Chondrocyte (in vitro differentiated cells): ENCODE measurements at regions not wholly inside any gene's neighbourhood (a gene's known extent, or its start where the extent isn't known, plus 50 kb on each side); places are given as distances from the start of the nearest gene placed in this dataset.

Experiments used
- DNase-seq: peaks from one replicate; pipeline ENCODE4 v3.0.0; 2021; ENCODE audit warnings: mixed read lengths, low spot score
- H3K27ac Mint-ChIP-seq: one replicate; pipeline ENCODE4 v1.8.0; 2021; ENCODE audit warnings: mild to moderate bottlenecking, moderate library complexity, mixed read lengths; ENCODE audit not compliant: unreplicated experiment
- H3K27me3 Mint-ChIP-seq: 2 replicates; pipeline ENCODE4 v1.8.0; 2021; ENCODE audit warnings: low read depth, mixed read lengths
- H3K36me3 Mint-ChIP-seq: 2 replicates; pipeline ENCODE4 v1.8.0; 2021; ENCODE audit warnings: low read depth, mixed read lengths
- H3K4me1 Mint-ChIP-seq: 2 replicates; pipeline ENCODE4 v1.8.0; 2021; ENCODE audit warnings: low read depth, mild to moderate bottlenecking, mixed read lengths
- H3K4me3 Mint-ChIP-seq: one replicate; pipeline ENCODE4 v1.8.0; 2021; ENCODE audit warnings: mild to moderate bottlenecking, moderate library complexity, mixed read lengths; ENCODE audit not compliant: unreplicated experiment
- H3K9me3 Mint-ChIP-seq: 2 replicates; pipeline ENCODE4 v1.8.0; 2021; ENCODE audit warnings: low read depth, mixed read lengths
- TF ChIP-seq, protein P1 (sequence below): fragments of 200-600 bp; sonication (generic); IDR thresholded peaks from 2 replicates; pipeline ENCODE4 v1.5.0; 2021; ENCODE audit warnings: antibody characterized with exemption, mild to moderate bottlenecking, moderate library complexity

DNA sequence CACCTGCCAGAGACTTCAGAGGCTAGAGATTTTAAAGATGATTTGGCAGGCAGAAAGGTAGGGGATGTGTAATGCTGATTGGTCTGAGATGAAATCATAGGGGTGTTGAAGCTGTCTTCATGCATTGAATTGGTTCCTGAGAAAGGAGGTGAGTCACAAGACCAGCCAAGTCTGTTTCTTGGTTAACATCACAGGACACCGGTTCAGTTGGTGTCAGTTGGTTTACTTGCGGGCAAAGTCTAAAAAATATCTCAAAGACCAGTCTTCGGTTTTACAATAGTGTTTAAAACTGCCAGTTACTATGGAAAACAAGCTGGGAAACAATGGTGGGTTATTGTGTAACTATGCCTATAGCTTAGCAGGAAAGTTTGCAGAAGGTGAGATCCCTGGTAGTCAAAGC, 305.9 kb downstream of the BARHL2 start:
- no peak for DNase-seq

DNA sequence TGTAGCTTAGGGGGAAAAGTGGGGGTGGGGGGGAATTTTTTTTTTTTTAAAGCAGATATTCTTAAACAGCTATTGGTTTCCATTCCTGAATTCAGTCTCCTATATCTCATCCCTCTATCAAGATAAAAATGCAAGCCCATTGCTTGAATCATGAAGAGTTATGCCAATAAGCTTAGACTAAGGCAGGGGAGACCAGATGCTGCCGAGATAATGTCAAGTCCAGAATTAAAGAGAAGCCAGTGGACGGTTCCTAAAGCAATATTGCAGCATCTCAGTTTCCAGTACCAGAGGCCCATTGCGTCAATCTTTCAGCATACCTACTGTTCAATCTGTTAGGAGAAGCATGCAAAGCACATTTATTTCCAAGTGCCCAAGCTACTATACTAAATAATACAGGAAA, 309.4 kb downstream of the BARHL2 start:
- DNase-seq = no peak
- H3K9me3 Mint-ChIP-seq = peaks cover 6% of the 10 kb centered on the region
- TF ChIP-seq, protein P1, sequence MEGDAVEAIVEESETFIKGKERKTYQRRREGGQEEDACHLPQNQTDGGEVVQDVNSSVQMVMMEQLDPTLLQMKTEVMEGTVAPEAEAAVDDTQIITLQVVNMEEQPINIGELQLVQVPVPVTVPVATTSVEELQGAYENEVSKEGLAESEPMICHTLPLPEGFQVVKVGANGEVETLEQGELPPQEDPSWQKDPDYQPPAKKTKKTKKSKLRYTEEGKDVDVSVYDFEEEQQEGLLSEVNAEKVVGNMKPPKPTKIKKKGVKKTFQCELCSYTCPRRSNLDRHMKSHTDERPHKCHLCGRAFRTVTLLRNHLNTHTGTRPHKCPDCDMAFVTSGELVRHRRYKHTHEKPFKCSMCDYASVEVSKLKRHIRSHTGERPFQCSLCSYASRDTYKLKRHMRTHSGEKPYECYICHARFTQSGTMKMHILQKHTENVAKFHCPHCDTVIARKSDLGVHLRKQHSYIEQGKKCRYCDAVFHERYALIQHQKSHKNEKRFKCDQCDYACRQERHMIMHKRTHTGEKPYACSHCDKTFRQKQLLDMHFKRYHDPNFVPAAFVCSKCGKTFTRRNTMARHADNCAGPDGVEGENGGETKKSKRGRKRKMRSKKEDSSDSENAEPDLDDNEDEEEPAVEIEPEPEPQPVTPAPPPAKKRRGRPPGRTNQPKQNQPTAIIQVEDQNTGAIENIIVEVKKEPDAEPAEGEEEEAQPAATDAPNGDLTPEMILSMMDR = no peak
- peaks cover 6% of the 10 kb centered on the region for H3K4me1 Mint-ChIP-seq
- H3K27ac Mint-ChIP-seq = no peak overlapping the region
- H3K4me3 Mint-ChIP-seq = no peak overlapping the region
- H3K27me3 Mint-ChIP-seq = peaks cover 3% of the 10 kb centered on the region
- no peaks in the 10 kb centered on the region for H3K36me3 Mint-ChIP-seq

More for the DNA sequence above, 305.9 kb downstream of the BARHL2 start:
- H3K27ac Mint-ChIP-seq = no peak overlapping the region
- no peaks in the 10 kb centered on the region for H3K36me3 Mint-ChIP-seq
- peaks cover 3% of the 10 kb centered on the region for H3K27me3 Mint-ChIP-seq
- TF ChIP-seq, protein P1 = no peak
- peaks cover 13% of the 10 kb centered on the region for H3K9me3 Mint-ChIP-seq
- no peak overlapping the region for H3K4me3 Mint-ChIP-seq
- no peaks in the 10 kb centered on the region for H3K4me1 Mint-ChIP-seq

DNA sequence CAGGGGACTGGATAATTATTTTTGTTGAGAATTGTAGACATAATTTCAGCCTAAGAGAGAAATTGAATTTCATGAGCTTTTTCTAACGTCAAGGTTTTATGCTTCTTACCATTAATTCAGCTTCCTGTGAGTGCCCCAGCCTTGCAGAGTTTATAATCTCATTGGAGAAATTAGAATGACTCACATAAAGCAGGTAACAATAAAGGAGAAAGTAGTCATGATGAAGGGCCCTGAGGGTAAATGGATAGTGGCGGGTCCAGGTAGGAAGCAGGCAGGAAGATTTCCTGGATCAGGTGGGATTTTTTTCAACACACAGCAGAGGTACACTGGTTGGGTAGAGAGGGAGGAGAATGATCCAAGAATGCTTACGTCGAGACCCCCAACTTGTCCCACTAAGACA, 311.4 kb downstream of the BARHL2 start:
- no peak for DNase-seq
- Mint-ChIP-seq H3K27ac (no peak overlapping the region), H3K4me3 (no peak overlapping the region), H3K27me3 (peaks cover 3% of the 10 kb centered on the region), H3K9me3 (no peaks in the 10 kb centered on the region), H3K4me1 (peaks cover 6% of the 10 kb centered on the region), H3K36me3 (no peaks in the 10 kb centered on the region)
- TF ChIP-seq, protein P1 = no peak

DNA sequence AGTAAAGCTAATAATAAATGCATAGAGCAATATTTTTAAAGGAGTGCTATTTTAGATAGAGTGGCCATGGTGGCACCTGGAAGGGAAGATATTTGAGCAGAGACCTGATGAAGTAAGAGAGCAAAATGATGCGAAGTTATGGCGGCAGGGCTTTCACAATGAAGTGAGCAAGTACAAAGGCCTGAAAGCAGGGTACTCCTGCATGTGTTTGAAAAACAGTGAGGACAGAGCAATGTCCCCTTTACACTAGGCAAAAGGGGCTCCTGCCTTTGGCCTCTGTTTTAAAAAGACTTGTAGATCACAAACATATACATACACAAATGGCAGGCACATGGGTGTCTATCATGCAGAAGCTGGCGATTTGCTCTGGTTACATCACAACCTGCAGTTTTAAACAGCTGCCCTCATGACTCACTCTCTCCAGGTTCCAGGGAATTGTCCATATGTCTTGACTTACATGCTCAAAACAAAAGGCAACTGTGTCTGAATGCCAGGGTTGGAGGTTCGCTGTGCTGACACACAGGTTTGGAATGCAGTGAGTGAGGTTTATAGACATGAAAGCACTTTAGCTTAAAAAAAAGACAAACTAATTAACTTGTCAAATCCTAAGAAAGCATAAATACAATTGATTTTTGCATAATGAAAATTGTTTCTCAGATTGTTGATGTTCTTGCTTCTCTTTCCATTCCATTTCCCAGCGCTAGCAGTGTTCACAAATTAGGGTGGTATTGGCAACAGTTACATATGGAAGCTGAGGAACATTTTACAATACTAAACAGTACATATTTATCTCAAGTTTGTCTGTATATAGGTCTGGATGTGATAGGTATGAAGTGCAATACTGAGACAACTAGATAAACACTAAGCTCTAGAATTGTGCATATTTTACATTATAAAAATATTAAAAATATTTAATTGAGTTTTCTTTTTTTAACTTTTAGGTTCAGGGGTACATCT, 313.9 kb downstream of the BARHL2 start:
- Mint-ChIP-seq H3K36me3 (no peaks in the 10 kb centered on the region), H3K9me3 (no peaks in the 10 kb centered on the region), H3K4me3 (no peak overlapping the region), H3K4me1 (peaks cover 6% of the 10 kb centered on the region), H3K27ac (no peak overlapping the region), H3K27me3 (peaks cover 1% of the 10 kb centered on the region)
- TF ChIP-seq, protein P1 = no peak
- no peak for DNase-seq

DNA sequence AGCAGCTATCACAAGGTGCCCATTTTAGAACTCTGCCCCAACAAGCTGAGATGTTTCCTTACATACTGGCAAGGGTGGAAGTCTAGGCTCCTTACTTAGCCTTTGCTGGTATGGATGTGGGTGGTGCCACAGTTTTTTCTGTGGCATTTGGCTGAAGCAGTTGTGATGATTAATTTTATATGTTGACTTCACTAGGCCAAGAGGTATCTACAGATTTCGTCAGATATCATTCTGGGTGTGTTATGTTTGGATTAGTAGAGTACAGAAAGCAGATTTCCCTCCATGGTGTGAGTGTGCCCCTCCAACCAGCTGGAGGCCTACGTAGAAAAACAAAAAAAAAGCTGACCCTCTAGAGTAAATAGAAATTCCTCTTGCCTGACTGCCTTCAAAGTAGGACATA, 317.0 kb downstream of the BARHL2 start:
- DNase-seq = no peak
- Mint-ChIP-seq H3K36me3 (no peaks in the 10 kb centered on the region), H3K27ac (no peak overlapping the region)

More for the DNA sequence above, 317.0 kb downstream of the BARHL2 start:
- H3K4me1 Mint-ChIP-seq = peaks cover 6% of the 10 kb centered on the region
- no peaks in the 10 kb centered on the region for H3K9me3 Mint-ChIP-seq
- TF ChIP-seq, protein P1 = no peak
- H3K27me3 Mint-ChIP-seq = no peaks in the 10 kb centered on the region
- H3K4me3 Mint-ChIP-seq = no peak overlapping the region
